K562 (cell line): ENCODE measurements at regions not wholly inside any gene's neighbourhood (a gene's known extent, or its start where the extent isn't known, plus 50 kb on each side); places are given as distances from the start of the nearest gene placed in this dataset.

Experiments used
- ATAC-seq: fragments of 200-7000 bp; cut with Tn5 transposase; 3 replicates; pipeline ENCODE4 v1.9.1; 2020; ENCODE audit warnings: moderate library complexity
- BruUV-seq: library from RNA; stranded (reverse); fragments of 400-500 nt; replicated peaks from 2 replicates; lab custom pipeline; 2021; lab: Mats Ljungman, UMichigan
- CTCF ChIA-PET: fragments of 300-600 bp; formaldehyde crosslinking; extraction: SDS; loops from one replicate; lab custom pipeline; 2021; ENCODE audit warnings: low intra/inter-chr PET ratio; lab: Yijun Ruan, JAX
- POLR2A ChIA-PET: fragments of 300-600, 350-650 bp; sonication (Branson Sonifier 250); formaldehyde crosslinking; extraction: SDS; loops from one replicate; lab custom pipeline; 2021; ENCODE audit warnings: antibody characterized with exemption, inconsistent platforms; lab: Yijun Ruan, JAX
- DNase-seq, 4 experiments: peaks; one replicate each; pipeline versions ENCODE4 v3.0.0 to v3.0.0-alpha.2; 2011 to 2018; ENCODE audit warnings: low spot score in 3 of 4, mixed read lengths in 3 of 4; ENCODE audit errors: extremely low read depth in 1 of 4
- FAIRE-seq: peaks from 2 replicates; lab custom pipeline; 2011; peaks lifted over from hg19 to GRCh38; lab: Jason Lieb, UNC
- H2AFZ ChIP-seq: 2 replicates; pipeline ENCODE4 v1.6.0; 2011; ENCODE audit warnings: low read depth, low read length, control low read depth, inconsistent platforms
- H3K27ac ChIP-seq: fragments of 200-600 bp; 3 replicates; pipeline ENCODE4 v1.8.0; 2011; ENCODE audit warnings: low read depth, mild to moderate bottlenecking, control low read depth, inconsistent platforms, low read length, moderate library complexity, mixed read lengths; ENCODE audit errors: extremely low read depth
- H3K27me3 ChIP-seq, 2 experiments: fragments of 300-600 bp in 1 of 2; 2 replicates in 1 of 2; 3 replicates in 1 of 2; pipeline versions ENCODE4 v1.6.0 to v1.8.0; 2011; ENCODE audit warnings: inconsistent platforms in 2 of 2, low read length in 2 of 2, mild to moderate bottlenecking in 1 of 2, mixed read lengths in 1 of 2, moderate library complexity in 1 of 2; ENCODE audit not compliant: control insufficient read depth in 2 of 2, insufficient read depth in 2 of 2
- H3K36me3 ChIP-seq: fragments of 300-600 bp; 3 replicates; pipeline ENCODE4 v1.8.0; 2011; ENCODE audit warnings: mild to moderate bottlenecking, low read length, inconsistent platforms; ENCODE audit not compliant: control insufficient read depth, insufficient read depth
- H3K4me1 ChIP-seq, 2 experiments: fragments of 200-600 bp in 1 of 2; replicated peaks in 1 of 2; 2 replicates in 1 of 2; 3 replicates in 1 of 2; pipeline versions ENCODE4 v1.5.1 to v1.8.0; 2011; ENCODE audit warnings: inconsistent platforms in 2 of 2, low read length in 2 of 2, mild to moderate bottlenecking in 1 of 2, mixed read lengths in 1 of 2, moderate library complexity in 1 of 2; ENCODE audit not compliant: control insufficient read depth in 2 of 2, insufficient read depth in 2 of 2
- H3K4me2 ChIP-seq: 2 replicates; pipeline ENCODE4 v1.6.1; 2011; ENCODE audit warnings: low read length, control low read depth, inconsistent platforms, mixed read lengths; ENCODE audit not compliant: insufficient read depth
- H3K4me3 ChIP-seq: fragments of 200-600 bp; sonication (generic), shearing (Covaris generic); 2 replicates; pipeline ENCODE4 v1.5.1; 2016; ENCODE audit warnings: control low read depth, inconsistent platforms
- H3K79me2 ChIP-seq: fragments of 200-600 bp; 3 replicates; pipeline ENCODE4 v1.8.0; 2011; ENCODE audit warnings: low read length, inconsistent platforms; ENCODE audit not compliant: control insufficient read depth, insufficient read depth
- H3K9ac ChIP-seq, 2 experiments: 2 replicates each; pipeline versions ENCODE4 v1.6.0 to v1.6.1; 2011; ENCODE audit warnings: low read depth in 2 of 2, low read length in 2 of 2, control low read depth in 1 of 2, inconsistent platforms in 1 of 2, mild to moderate bottlenecking in 1 of 2, mixed read lengths in 1 of 2; ENCODE audit not compliant: insufficient read depth in 1 of 2
- H3K9me1 ChIP-seq: one replicate; pipeline ENCODE4 v1.6.0; 2011; ENCODE audit warnings: inconsistent platforms, mild to moderate bottlenecking, low read length, moderate library complexity; ENCODE audit not compliant: control insufficient read depth, insufficient read depth
- H3K9me3 ChIP-seq: replicated peaks from 2 replicates; pipeline ENCODE4 v1.5.1; 2011; ENCODE audit warnings: low read depth, low read length, inconsistent platforms; ENCODE audit not compliant: control insufficient read depth, insufficient read depth
- H4K20me1 ChIP-seq: replicated peaks from 2 replicates; pipeline ENCODE4 v1.6.1; 2011; ENCODE audit warnings: low read length, inconsistent platforms, mixed read lengths; ENCODE audit not compliant: control insufficient read depth, insufficient read depth
- CHD2 ChIP-seq: IDR thresholded peaks from 2 replicates; pipeline ENCODE4 v1.6.1; 2011; ENCODE audit warnings: low read depth, low read length
- DDX20 ChIP-seq: fragments of 450-650 bp; IDR thresholded peaks from 2 replicates; pipeline ENCODE4 v1.6.1; 2016; ENCODE audit warnings: missing genetic modification characterization, low read depth, mild to moderate bottlenecking, missing compliant biosample characterization, moderate library complexity
- ELF4 ChIP-seq: fragments of 450-650 bp; formaldehyde crosslinking; IDR thresholded peaks from 2 replicates; pipeline ENCODE4 v1.4.0; 2022; ENCODE audit warnings: missing genetic modification characterization
- HDAC6 ChIP-seq: IDR thresholded peaks from 2 replicates; pipeline ENCODE4 v1.6.1; 2012; ENCODE audit warnings: low read depth, mild to moderate bottlenecking, control low read depth, inconsistent platforms, low read length, moderate library complexity
- RAD21 ChIP-seq, 2 experiments: fragments of 250-450 bp in 1 of 2; fragments of 450-650 bp in 1 of 2; sonication (Bioruptor Pico) in 1 of 2; formaldehyde crosslinking in 1 of 2; IDR thresholded peaks in 1 of 2; conservative IDR thresholded peaks in 1 of 2; 2 replicates each; pipeline versions ENCODE4 v1.4.0 to v1.8.0; 2020 to 2022; ENCODE audit warnings: mild to moderate bottlenecking in 2 of 2, moderate library complexity in 1 of 2
- SIN3A ChIP-seq, 2 experiments: fragments of 150-350 bp in 1 of 2; IDR thresholded peaks; 2 replicates each; pipeline ENCODE4 v1.6.1; 2011 to 2016; ENCODE audit warnings: borderline replicate concordance in 2 of 2, low read depth in 2 of 2, low read length in 2 of 2, mild to moderate bottlenecking in 2 of 2, moderate library complexity in 2 of 2; ENCODE audit not compliant: control insufficient read depth in 1 of 2
- SIN3B ChIP-seq: fragments of 450-650 bp; IDR thresholded peaks from 2 replicates; pipeline ENCODE4 v1.6.1; 2017; ENCODE audit warnings: low read depth, mild to moderate bottlenecking, moderate library complexity
- ZNF197 ChIP-seq: fragments of 200-800 bp; sonication (Bioruptor generic); IDR thresholded peaks from 2 replicates; pipeline ENCODE4 v1.6.1; 2016; ENCODE audit warnings: low read depth, missing genetic modification characterization, missing compliant biosample characterization
- ZNF384 ChIP-seq: IDR thresholded peaks from 2 replicates; pipeline ENCODE4 v1.6.1; 2012; ENCODE audit warnings: low read depth, low read length, improper control_type of control experiment
- ZNF586 ChIP-seq: fragments of 450-650 bp; formaldehyde crosslinking; conservative IDR thresholded peaks from 2 replicates; pipeline ENCODE4 v1.4.0; 2020; ENCODE audit warnings: mild to moderate bottlenecking, moderate library complexity
- ZNF707 ChIP-seq: fragments of 250-450 bp; sonication (Bioruptor Pico); conservative IDR thresholded peaks from 2 replicates; pipeline ENCODE4 v1.8.0; 2022; ENCODE audit warnings: inconsistent platforms, mild to moderate bottlenecking, moderate library complexity
- WGBS: fragments of 100-300 bp; shearing (Covaris generic); methylation state at CpG from one replicate; pipeline ENCODE4 v1.1.6; 2016; ENCODE audit warnings: low coverage, mixed read lengths; ENCODE audit not compliant: insufficient coverage; ENCODE audit errors: missing lambda C conversion rate; 5-methylcytosine and 5-hydroxymethylcytosine counted together
- in situ Hi-C: fragments of 300-500 bp; cut with MboI; formaldehyde crosslinking; loops from 4 replicates; pipeline ENCODE4 v1.15.0; 2018; ENCODE audit warnings: inconsistent platforms, mixed read lengths
- intact Hi-C: fragments of 100-400 bp; cut with micrococcal nuclease; formaldehyde crosslinking; loops from 2 replicates; pipeline ENCODE4 v1.14.2; 2022
- TF ChIP-seq, protein P1 (sequence below): fragments of 250-450 bp; sonication (Bioruptor Pico); IDR thresholded peaks from 2 replicates; pipeline ENCODE4 v1.4.0; 2020; ENCODE audit warnings: mild to moderate bottlenecking, moderate library complexity
- TF ChIP-seq, protein P2 (sequence below): fragments of 450-650 bp; IDR thresholded peaks from 2 replicates; pipeline ENCODE4 v1.6.1; 2018; ENCODE audit warnings: mild to moderate bottlenecking, low read depth; ENCODE audit not compliant: partially characterized antibody
- TF ChIP-seq, protein P3 (sequence below): sonication (generic); IDR thresholded peaks from 2 replicates; pipeline ENCODE4 v1.6.1; 2016

DNA sequence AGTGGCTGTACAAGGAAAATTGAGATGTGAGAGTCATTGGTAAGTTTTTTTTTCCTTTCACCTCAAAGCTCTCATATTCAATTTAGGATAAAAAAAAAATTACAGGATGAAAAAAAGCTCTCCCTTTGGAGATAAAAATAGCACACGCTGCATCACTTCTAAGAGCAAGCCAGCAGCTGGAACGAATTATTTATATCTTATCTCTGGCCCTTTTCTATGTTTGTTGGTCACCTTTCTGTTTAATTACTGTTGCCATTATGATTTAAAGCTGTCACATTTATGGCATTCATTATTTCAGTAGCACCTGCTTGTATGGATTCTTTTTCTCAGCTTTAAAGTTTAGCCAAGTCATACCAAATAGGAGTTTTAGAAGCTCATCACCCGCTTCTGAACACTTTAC is 171.6 kb upstream of the PDZRN3 start (continued):
- TF ChIP-seq, protein P1, sequence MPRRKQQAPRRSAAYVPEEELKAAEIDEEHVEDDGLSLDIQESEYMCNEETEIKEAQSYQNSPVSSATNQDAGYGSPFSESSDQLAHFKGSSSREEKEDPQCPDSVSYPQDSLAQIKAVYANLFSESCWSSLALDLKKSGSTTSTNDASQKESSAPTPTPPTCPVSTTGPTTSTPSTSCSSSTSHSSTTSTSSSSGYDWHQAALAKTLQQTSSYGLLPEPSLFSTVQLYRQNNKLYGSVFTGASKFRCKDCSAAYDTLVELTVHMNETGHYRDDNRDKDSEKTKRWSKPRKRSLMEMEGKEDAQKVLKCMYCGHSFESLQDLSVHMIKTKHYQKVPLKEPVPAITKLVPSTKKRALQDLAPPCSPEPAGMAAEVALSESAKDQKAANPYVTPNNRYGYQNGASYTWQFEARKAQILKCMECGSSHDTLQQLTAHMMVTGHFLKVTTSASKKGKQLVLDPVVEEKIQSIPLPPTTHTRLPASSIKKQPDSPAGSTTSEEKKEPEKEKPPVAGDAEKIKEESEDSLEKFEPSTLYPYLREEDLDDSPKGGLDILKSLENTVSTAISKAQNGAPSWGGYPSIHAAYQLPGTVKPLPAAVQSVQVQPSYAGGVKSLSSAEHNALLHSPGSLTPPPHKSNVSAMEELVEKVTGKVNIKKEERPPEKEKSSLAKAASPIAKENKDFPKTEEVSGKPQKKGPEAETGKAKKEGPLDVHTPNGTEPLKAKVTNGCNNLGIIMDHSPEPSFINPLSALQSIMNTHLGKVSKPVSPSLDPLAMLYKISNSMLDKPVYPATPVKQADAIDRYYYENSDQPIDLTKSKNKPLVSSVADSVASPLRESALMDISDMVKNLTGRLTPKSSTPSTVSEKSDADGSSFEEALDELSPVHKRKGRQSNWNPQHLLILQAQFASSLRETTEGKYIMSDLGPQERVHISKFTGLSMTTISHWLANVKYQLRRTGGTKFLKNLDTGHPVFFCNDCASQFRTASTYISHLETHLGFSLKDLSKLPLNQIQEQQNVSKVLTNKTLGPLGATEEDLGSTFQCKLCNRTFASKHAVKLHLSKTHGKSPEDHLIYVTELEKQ (CRISPR knock-in tag) = no peak
- no peak for TF ChIP-seq ELF4
- no peak for TF ChIP-seq CHD2
- no peak for TF ChIP-seq ZNF707 (CRISPR knock-in tag)
- TF ChIP-seq, all 486 proteins: peak for 0

DNA sequence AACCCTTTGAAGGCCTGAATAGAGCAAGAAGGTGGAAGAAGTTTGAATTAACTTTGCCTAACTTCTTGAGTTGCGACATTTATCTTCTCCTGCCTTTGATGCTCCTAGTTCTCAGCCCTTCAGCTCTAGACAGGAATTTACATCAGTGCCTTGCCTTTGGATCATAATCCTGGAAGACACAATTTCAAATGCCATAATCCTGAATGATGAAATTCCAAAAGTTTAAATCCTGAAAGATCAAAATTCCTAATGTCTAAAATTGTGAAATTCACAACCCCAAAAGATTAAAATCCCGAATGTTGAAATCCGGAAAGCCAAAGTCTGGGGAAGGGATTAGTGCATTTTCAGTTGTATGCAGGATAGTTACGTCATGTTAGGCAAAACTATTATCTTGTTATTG is 166.6 kb upstream of the PDZRN3 start:
- no peak for ATAC-seq
- intact Hi-C loops = no loop called here
- TF ChIP-seq, protein P2, sequence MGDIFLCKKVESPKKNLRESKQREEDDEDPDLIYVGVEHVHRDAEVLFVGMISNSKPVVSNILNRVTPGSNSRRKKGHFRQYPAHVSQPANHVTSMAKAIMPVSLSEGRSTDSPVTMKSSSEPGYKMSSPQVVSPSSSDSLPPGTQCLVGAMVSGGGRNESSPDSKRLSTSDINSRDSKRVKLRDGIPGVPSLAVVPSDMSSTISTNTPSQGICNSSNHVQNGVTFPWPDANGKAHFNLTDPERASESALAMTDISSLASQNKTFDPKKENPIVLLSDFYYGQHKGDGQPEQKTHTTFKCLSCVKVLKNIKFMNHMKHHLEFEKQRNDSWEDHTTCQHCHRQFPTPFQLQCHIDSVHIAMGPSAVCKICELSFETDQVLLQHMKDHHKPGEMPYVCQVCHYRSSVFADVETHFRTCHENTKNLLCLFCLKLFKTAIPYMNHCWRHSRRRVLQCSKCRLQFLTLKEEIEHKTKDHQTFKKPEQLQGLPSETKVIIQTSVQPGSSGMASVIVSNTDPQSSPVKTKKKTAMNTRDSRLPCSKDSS = no peak
- TF ChIP-seq HDAC6 (no peak), ZNF586 (CRISPR knock-in tag) (no peak), SIN3A (IDR thresholded peaks at IDR 0.05; ENCODE audit: borderline replicate concordance in 2 of 2, control insufficient read depth in 1 of 2, low read depth in 2 of 2, low read length in 2 of 2) (no peak), ZNF384 (no peak), RAD21 (CRISPR knock-in tag; conservative IDR thresholded peaks at IDR 0.05 in 1 of 2, IDR thresholded peaks at IDR 0.05 in 1 of 2) (no peak), SIN3B (no peak), ZNF197 (CRISPR knock-in tag) (no peak), DDX20 (no peak)
- TF ChIP-seq, protein P3, sequence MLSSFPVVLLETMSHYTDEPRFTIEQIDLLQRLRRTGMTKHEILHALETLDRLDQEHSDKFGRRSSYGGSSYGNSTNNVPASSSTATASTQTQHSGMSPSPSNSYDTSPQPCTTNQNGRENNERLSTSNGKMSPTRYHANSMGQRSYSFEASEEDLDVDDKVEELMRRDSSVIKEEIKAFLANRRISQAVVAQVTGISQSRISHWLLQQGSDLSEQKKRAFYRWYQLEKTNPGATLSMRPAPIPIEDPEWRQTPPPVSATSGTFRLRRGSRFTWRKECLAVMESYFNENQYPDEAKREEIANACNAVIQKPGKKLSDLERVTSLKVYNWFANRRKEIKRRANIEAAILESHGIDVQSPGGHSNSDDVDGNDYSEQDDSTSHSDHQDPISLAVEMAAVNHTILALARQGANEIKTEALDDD = no peak

More for the DNA sequence above, 166.6 kb upstream of the PDZRN3 start:
- 0% methylated on average over 4 of the region's 4 CpGs for WGBS
- no peaks in the 10 kb centered on the region for H3K4me1 ChIP-seq
- H3K27me3 ChIP-seq = no peaks in the 10 kb centered on the region
- no peaks in the 10 kb centered on the region for H3K9me1 ChIP-seq
- no peak overlapping the region for H3K4me2 ChIP-seq
- H2AFZ ChIP-seq = no peak overlapping the region
- no peak overlapping the region for H3K9ac ChIP-seq
- H3K36me3 ChIP-seq = no peaks in the 10 kb centered on the region
- POLR2A ChIA-PET = no interaction called here
- no peaks in the 10 kb centered on the region for H3K9me3 ChIP-seq
- H3K27ac ChIP-seq = no peak overlapping the region
- no peak overlapping the region for H3K4me3 ChIP-seq
- CTCF ChIA-PET = no interaction called here
- DNase-seq = no peak
- in situ Hi-C loops = no loop called here
- H4K20me1 ChIP-seq = no peaks in the 10 kb centered on the region
- BruUV-seq = no TSS peak
- FAIRE-seq = no peak
- H3K79me2 ChIP-seq = no peaks in the 10 kb centered on the region
